ENCODE measurements at regions not wholly inside any gene's neighbourhood (a gene's known extent, or its start where the extent isn't known, plus 50 kb on each side); places are given as distances from the start of the nearest gene placed in this dataset.

DNA sequence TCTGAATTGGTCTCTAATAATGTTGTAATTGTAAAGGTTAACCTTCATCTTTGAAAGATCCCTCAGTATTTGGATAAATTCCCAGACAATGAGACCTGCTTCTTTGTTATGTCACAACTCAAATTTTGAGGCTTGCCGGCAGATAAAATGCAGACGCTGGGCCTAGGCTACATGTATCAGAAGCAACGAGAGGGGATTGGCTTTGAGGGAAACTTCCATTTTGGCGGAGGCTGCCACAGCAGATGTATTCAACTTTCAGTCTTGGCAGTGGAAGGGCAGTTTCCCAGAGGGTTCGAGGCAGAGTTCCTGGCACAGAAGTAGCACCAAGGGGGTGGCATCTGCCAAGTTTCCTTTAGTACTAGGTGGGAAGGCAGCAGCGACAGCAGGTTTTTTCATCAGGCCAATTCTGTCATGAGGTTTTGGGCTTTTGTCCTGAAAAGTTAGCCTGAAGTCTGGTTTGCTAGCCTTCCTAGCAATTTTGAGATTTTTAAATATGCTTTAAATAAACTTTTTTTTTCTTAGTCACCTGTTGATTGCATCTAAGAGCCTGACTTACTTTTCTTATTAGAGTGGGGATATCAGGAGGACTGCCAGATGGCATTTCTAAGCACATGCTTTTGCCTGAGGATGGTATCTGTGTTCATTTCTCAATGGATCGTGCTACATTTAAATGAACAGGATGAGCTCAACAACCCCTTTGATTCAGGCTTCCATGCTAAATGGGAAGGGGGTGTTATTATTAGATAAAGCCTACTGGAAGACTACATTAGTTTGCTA lies 89.5 kb upstream of the FAM3C start:
- TF ChIP-seq POLR2AphosphoS5 (IDR thresholded peaks at IDR 0.05; ENCODE audit: low read depth, low read length) (no peak), POLR2A (IDR thresholded peaks at IDR 0.05; ENCODE audit: low read depth, low read length) (no peak), TAF1 (IDR thresholded peaks at IDR 0.05; ENCODE audit: low read depth, low read length) (no peak), PAX5 (IDR thresholded peaks at IDR 0.05; ENCODE audit: insufficient read depth, low read length, severe bottlenecking) (no peak)

Measured in GM12891 (cell line).